HG02798 (cell line): ENCODE measurements at regions not wholly inside any gene's neighbourhood (a gene's known extent, or its start where the extent isn't known, plus 50 kb on each side); places are given as distances from the start of the nearest gene placed in this dataset.
"Not testable (repeated sequence)": the region's sequence is repeated elsewhere in the genome, so short reads cannot be mapped to it uniquely, and the experiment has no call there.

ENCODE experiments used
- ATAC-seq: cut with Tn5 transposase; IDR thresholded peaks from one replicate; pipeline ENCODE4 v1.9.1; 2021; ENCODE audit warnings: mild to moderate bottlenecking; ENCODE audit not compliant: unreplicated experiment, poor library complexity

GRCh38 chr6:140253096-140253495 is 878.6 kb upstream of the CITED2 start:
- ATAC-seq: no peak

- no peak for ATAC-seq
These were observed 877.7 kb upstream of the CITED2 start for GRCh38 chr6:140252099-140252498.

- no peak for ATAC-seq
These were observed 871.0 kb upstream of the CITED2 start for GRCh38 chr6:140245296-140246040.

- no peak for ATAC-seq
These were observed 862.8 kb upstream of the CITED2 start for GRCh38 chr6:140237251-140237650.

- ATAC-seq: no peak
These were observed 862.3 kb upstream of the CITED2 start for GRCh38 chr6:140236732-140237131.

GRCh38 chr6:140230282-140230681 is 855.8 kb upstream of the CITED2 start:
- no peak for ATAC-seq

GRCh38 chr6:140228491-140228890 is 854.0 kb upstream of the CITED2 start:
- ATAC-seq: no peak

- ATAC-seq: no peak
These were observed 852.2 kb upstream of the CITED2 start for GRCh38 chr6:140226637-140227036.

- no peak for ATAC-seq
These were observed 851.4 kb upstream of the CITED2 start for GRCh38 chr6:140225701-140226436.

GRCh38 chr6:140217283-140217682 is 842.8 kb upstream of the CITED2 start:
- no peak for ATAC-seq

- no peak for ATAC-seq
These were observed 835.3 kb upstream of the CITED2 start for GRCh38 chr6:140209775-140210174.

GRCh38 chr6:140208286-140208685 is 833.8 kb upstream of the CITED2 start:
- ATAC-seq: no peak

- no peak for ATAC-seq
These were observed 831.5 kb upstream of the CITED2 start for GRCh38 chr6:140205795-140206593.

GRCh38 chr6:140204154-140204553 is 829.7 kb upstream of the CITED2 start:
- no peak for ATAC-seq

- ATAC-seq: no peak
These were observed 829.3 kb upstream of the CITED2 start for GRCh38 chr6:140203661-140204147.

GRCh38 chr6:140202964-140203515 is 828.6 kb upstream of the CITED2 start:
- no peak for ATAC-seq

- ATAC-seq: no peak
These were observed 827.5 kb upstream of the CITED2 start for GRCh38 chr6:140201787-140202458.

- no peak for ATAC-seq
These were observed 818.8 kb upstream of the CITED2 start for GRCh38 chr6:140193269-140193668.

GRCh38 chr6:140192018-140192417 is 817.6 kb upstream of the CITED2 start:
- no peak for ATAC-seq

- ATAC-seq: not testable (repeated sequence)
These were observed 814.8 kb upstream of the CITED2 start for GRCh38 chr6:140189263-140189662.
